DMS 273 treated with DMSO at 0.1 percent for 48 hours (cell line): ENCODE measurements at regions not wholly inside any gene's neighbourhood (a gene's known extent, or its start where the extent isn't known, plus 50 kb on each side); places are given as distances from the start of the nearest gene placed in this dataset.

Source experiments
- DNase-seq: peaks from one replicate; lab custom pipeline; 2025; lab: John Stamatoyannopoulos, UW

- DNase-seq, result no peak
These were observed 93.4 kb upstream of the SOD1 start for GRCh38 chr21:31566064-31566463.

GRCh38 chr21:31564439-31564838 is 95.1 kb upstream of the SOD1 start:
- no peak for DNase-seq

GRCh38 chr21:31560479-31560878 is 99.0 kb upstream of the SOD1 start:
- no peak for DNase-seq

- DNase-seq, result peak; percentile 92
These were observed 99.9 kb upstream of the SOD1 start for GRCh38 chr21:31559368-31560119.

GRCh38 chr21:31558962-31559367 is 100.5 kb upstream of the SOD1 start:
- DNase-seq, result peak; percentile 87

GRCh38 chr21:31558189-31558961 is 101.1 kb upstream of the SOD1 start:
- DNase-seq, result no peak

- no peak for DNase-seq
These were observed 101.9 kb upstream of the SOD1 start for GRCh38 chr21:31557421-31558188.

- no peak for DNase-seq
These were observed 102.8 kb upstream of the SOD1 start for GRCh38 chr21:31556662-31557061.

GRCh38 chr21:31555741-31556191 is 103.7 kb upstream of the SOD1 start:
- DNase-seq, result no peak

GRCh38 chr21:31554511-31555022 is 104.9 kb upstream of the SOD1 start:
- no peak for DNase-seq

- DNase-seq, result no peak
These were observed 105.6 kb upstream of the SOD1 start for GRCh38 chr21:31553926-31554325.

- no peak for DNase-seq
These were observed 106.0 kb upstream of the SOD1 start for GRCh38 chr21:31553461-31553860.

GRCh38 chr21:31552826-31553225 is 106.7 kb upstream of the SOD1 start:
- DNase-seq, result no peak

GRCh38 chr21:31550070-31550469 is 109.4 kb upstream of the SOD1 start:
- no peak for DNase-seq

GRCh38 chr21:31548688-31549087 is 110.8 kb upstream of the SOD1 start:
- DNase-seq, result no peak

- no peak for DNase-seq
These were observed 112.9 kb upstream of the SOD1 start for GRCh38 chr21:31546443-31547170.

GRCh38 chr21:31545036-31545435 is 114.5 kb upstream of the SOD1 start:
- no peak for DNase-seq

- no peak for DNase-seq
These were observed 116.3 kb upstream of the SOD1 start for GRCh38 chr21:31543191-31543590.

GRCh38 chr21:31538816-31539215 is 120.7 kb upstream of the SOD1 start:
- no peak for DNase-seq

- DNase-seq, result no peak
These were observed 121.5 kb upstream of the SOD1 start for GRCh38 chr21:31537872-31538576.

GRCh38 chr21:31536138-31536537 is 123.4 kb upstream of the SOD1 start:
- DNase-seq, result no peak
